Liver (tissue), 7 donors: ENCODE measurements at regions not wholly inside any gene's neighbourhood (a gene's known extent, or its start where the extent isn't known, plus 50 kb on each side); places are given as distances from the start of the nearest gene placed in this dataset.

Experiments used
- DNase-seq: peaks from one replicate; pipeline ENCODE4 v3.0.0-alpha.2; 2017; ENCODE audit warnings: low spot score
- H3K27ac ChIP-seq, 2 donors: one replicate each; pipeline ENCODE4 v1.7.0; 2013; ENCODE audit warnings: inconsistent platforms in 2 of 2, low read length in 2 of 2, control low read depth in 1 of 2, low read depth in 1 of 2, mild to moderate bottlenecking in 1 of 2
- H3K27me3 ChIP-seq, 4 donors: one replicate each; pipeline versions ENCODE4 v1.6.1 to v1.7.0; 2013; ENCODE audit warnings: low read length in 3 of 4, inconsistent platforms in 1 of 4, mild to moderate bottlenecking in 1 of 4, moderate library complexity in 1 of 4; ENCODE audit not compliant: control insufficient read depth in 4 of 4, insufficient read depth in 4 of 4
- H3K36me3 ChIP-seq, 4 donors: one replicate each; pipeline versions ENCODE4 v1.6.1 to v1.7.0; 2013; ENCODE audit warnings: low read length in 3 of 4, mild to moderate bottlenecking in 3 of 4, low read depth in 1 of 4, moderate library complexity in 1 of 4; ENCODE audit not compliant: control insufficient read depth in 4 of 4, insufficient read depth in 3 of 4
- H3K4me1 ChIP-seq, 4 donors: one replicate each; pipeline versions ENCODE4 v1.6.1 to v1.7.0; 2013; ENCODE audit warnings: low read length in 3 of 4, mild to moderate bottlenecking in 3 of 4, moderate library complexity in 1 of 4; ENCODE audit not compliant: control insufficient read depth in 4 of 4, insufficient read depth in 4 of 4
- H3K4me3 ChIP-seq, 3 donors: one replicate each; pipeline versions ENCODE4 v1.6.1 to v1.7.0; 2013; ENCODE audit warnings: low read length in 3 of 3, control low read depth in 1 of 3, low read depth in 1 of 3, mild to moderate bottlenecking in 1 of 3
- H3K9ac ChIP-seq, 2 donors: one replicate each; pipeline ENCODE4 v1.7.0; 2013; ENCODE audit warnings: low read length in 2 of 2, mild to moderate bottlenecking in 2 of 2, moderate library complexity in 2 of 2, control low read depth in 1 of 2, low read depth in 1 of 2
- H3K9me3 ChIP-seq, 4 donors: one replicate each; pipeline versions ENCODE4 v1.6.1 to v1.7.0; 2013; ENCODE audit warnings: low read length in 3 of 4; ENCODE audit not compliant: control insufficient read depth in 4 of 4
- ATF3 ChIP-seq: IDR thresholded peaks from 2 replicates; pipeline ENCODE4 v1.6.1; 2016; ENCODE audit warnings: antibody characterized with exemption
- CTCF ChIP-seq: fragments of 150-350 bp; IDR thresholded peaks from 2 replicates; pipeline ENCODE4 v1.5.1; 2017; ENCODE audit warnings: improper control_type of control experiment, low read depth, low read length; ENCODE audit not compliant: missing input control
- EGR1 ChIP-seq, 2 donors: IDR thresholded peaks; 2 replicates each; pipeline ENCODE4 v1.6.1; 2016 to 2018; ENCODE audit warnings: antibody characterized with exemption in 2 of 2, low read depth in 2 of 2
- FOXA1 ChIP-seq: IDR thresholded peaks from 2 replicates; pipeline ENCODE4 v1.6.1; 2016; ENCODE audit warnings: antibody characterized with exemption
- FOXA2 ChIP-seq: IDR thresholded peaks from 2 replicates; pipeline ENCODE4 v1.6.1; 2016; ENCODE audit warnings: antibody characterized with exemption
- GABPA ChIP-seq, 2 donors: IDR thresholded peaks in 1 of 2; conservative IDR thresholded peaks in 1 of 2; 2 replicates each; pipeline ENCODE4 v1.6.1; 2016; ENCODE audit warnings: antibody characterized with exemption in 2 of 2, mild to moderate bottlenecking in 1 of 2, moderate library complexity in 1 of 2
- HNF4A ChIP-seq, 2 donors: conservative IDR thresholded peaks; 2 replicates each; pipeline ENCODE4 v1.6.1; 2016; ENCODE audit warnings: antibody characterized with exemption in 2 of 2, mild to moderate bottlenecking in 2 of 2
- HNF4G ChIP-seq: IDR thresholded peaks from 2 replicates; pipeline ENCODE4 v1.6.1; 2016; ENCODE audit warnings: antibody characterized with exemption
- JUND ChIP-seq, 2 donors: IDR thresholded peaks; 2 replicates each; pipeline ENCODE4 v1.6.1; 2016; ENCODE audit warnings: antibody characterized with exemption in 2 of 2
- MAX ChIP-seq: IDR thresholded peaks from 2 replicates; pipeline ENCODE4 v1.6.1; 2016; ENCODE audit warnings: antibody characterized with exemption
- NR2F2 ChIP-seq: IDR thresholded peaks from 2 replicates; pipeline ENCODE4 v1.6.1; 2016; ENCODE audit warnings: antibody characterized with exemption
- RAD21 ChIP-seq, 2 donors: IDR thresholded peaks; 2 replicates each; pipeline ENCODE4 v1.6.1; 2016; ENCODE audit warnings: antibody characterized with exemption in 2 of 2, mild to moderate bottlenecking in 2 of 2
- REST ChIP-seq: IDR thresholded peaks from 2 replicates; pipeline ENCODE4 v1.6.1; 2016; ENCODE audit warnings: antibody characterized with exemption, mild to moderate bottlenecking
- RXRA ChIP-seq, 2 donors: IDR thresholded peaks; 2 replicates each; pipeline ENCODE4 v1.6.1; 2017 to 2018; ENCODE audit warnings: antibody characterized with exemption in 2 of 2, mild to moderate bottlenecking in 1 of 2
- SP1 ChIP-seq: IDR thresholded peaks from 2 replicates; pipeline ENCODE4 v1.6.1; 2018; ENCODE audit warnings: antibody characterized with exemption, mild to moderate bottlenecking
- TAF1 ChIP-seq: conservative IDR thresholded peaks from 2 replicates; pipeline ENCODE4 v1.6.1; 2016; ENCODE audit warnings: antibody characterized with exemption, mild to moderate bottlenecking
- YY1 ChIP-seq: IDR thresholded peaks from 2 replicates; pipeline ENCODE4 v1.6.1; 2016; ENCODE audit warnings: antibody characterized with exemption, mild to moderate bottlenecking
- ZBTB33 ChIP-seq: IDR thresholded peaks from 2 replicates; pipeline ENCODE4 v1.6.1; 2016; ENCODE audit warnings: antibody characterized with exemption
- donor health status: healthy.
- donor health status: healthy.
- donor health status: healthy.
- donor health status: healthy.

GRCh38 chr5:44987026-44987425, 178.3 kb downstream of the MRPS30 start:
- H3K27ac ChIP-seq, result no peak overlapping the region
- H3K27me3 ChIP-seq, result no peaks in the 10 kb centered on the region

More at GRCh38 chr5:44987026-44987425, 178.3 kb downstream of the MRPS30 start:
- Histone ChIP-seq H3K36me3 (no peaks in the 10 kb centered on the region), H3K4me3 (no peak overlapping the region), H3K9me3 (peaks cover 0 to 20% (median 6%) of the 10 kb centered on the region in 4 donors), H3K4me1 (no peaks in the 10 kb centered on the region), H3K9ac (no peak overlapping the region)
- DNase-seq, result no peak
- TF ChIP-seq JUND (IDR thresholded peaks at IDR 0.05) (no peak), NR2F2 (no peak), FOXA2 (no peak), REST (no peak), RAD21 (IDR thresholded peaks at IDR 0.05) (no peak), SP1 (no peak), ZBTB33 (no peak), FOXA1 (no peak), TAF1 (no peak), GABPA (IDR thresholded peaks at IDR 0.05 in 1 of 2, conservative IDR thresholded peaks at IDR 0.05 in 1 of 2) (no peak), HNF4A (conservative IDR thresholded peaks at IDR 0.05) (no peak), CTCF (no peak), ATF3 (no peak), MAX (no peak), EGR1 (IDR thresholded peaks at IDR 0.05; ENCODE audit: low read depth in 2 of 2) (no peak), YY1 (no peak), RXRA (IDR thresholded peaks at IDR 0.05) (no peak), HNF4G (no peak)
